ENCODE measurements at regions not wholly inside any gene's neighbourhood (a gene's known extent, or its start where the extent isn't known, plus 50 kb on each side); places are given as distances from the start of the nearest gene placed in this dataset.

DNA sequence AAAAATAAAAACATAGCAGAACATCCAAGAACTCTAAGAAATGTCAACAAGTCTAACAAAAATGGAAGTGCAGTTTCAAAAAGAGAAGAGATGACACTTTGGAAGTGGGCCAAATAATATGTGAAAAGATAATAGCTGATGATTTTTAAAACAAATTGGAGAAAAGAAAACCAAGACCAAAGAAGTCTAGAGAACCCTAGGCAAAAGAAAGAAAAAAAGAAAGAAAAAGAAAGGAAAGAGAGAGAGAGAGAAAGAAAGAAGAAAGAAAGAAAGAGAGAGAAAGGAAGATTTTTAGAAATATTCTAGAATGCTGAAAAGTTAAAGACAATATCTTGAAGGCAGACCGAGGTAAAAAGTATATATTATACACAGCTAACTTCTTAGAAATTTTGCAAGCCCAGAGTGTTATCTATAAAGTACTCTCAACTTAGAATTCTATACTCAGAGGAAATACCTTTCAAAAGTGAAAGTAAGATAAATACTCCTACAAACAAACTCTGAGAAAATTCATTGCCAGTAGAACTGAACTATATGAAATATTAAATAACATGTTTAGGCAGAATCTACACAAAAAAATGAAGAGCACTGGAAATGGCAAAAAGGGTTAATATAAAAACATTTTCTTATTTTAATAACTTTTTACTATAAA, 138.7 kb upstream of the SMIM30 start:
- no peak overlapping the region for H3K4me3 ChIP-seq
- no peaks in the 10 kb centered on the region for H3K9me2 ChIP-seq (replicated peaks; ENCODE audit: insufficient read depth)
- no peak overlapping the region for H3K27ac ChIP-seq
- no peaks in the 10 kb centered on the region for H3K27me3 ChIP-seq
- no peaks in the 10 kb centered on the region for H3K4me1 ChIP-seq (ENCODE audit: insufficient read depth)
- no peak overlapping the region for H3K4me2 ChIP-seq
- no peaks in the 10 kb centered on the region for H3K36me3 ChIP-seq (replicated peaks; ENCODE audit: insufficient read depth, low read depth)
- H4K20me1 ChIP-seq (ENCODE audit: insufficient read depth, poor library complexity, severe bottlenecking) = no peaks in the 10 kb centered on the region
- DNase-seq (ENCODE audit: low spot score) = no peak
- WGBS (ENCODE audit: low lambda C conversion rate, missing lambda C conversion rate) = 92% methylated on average over 1 of the region's 1 CpG
- no peaks in the 10 kb centered on the region for H3K9me3 ChIP-seq (ENCODE audit: low read depth)
- no peak for TF ChIP-seq EZH2phosphoT487 (IDR thresholded peaks at IDR 0.05; ENCODE audit: low read depth, severe bottlenecking, unreplicated experiment)
- TF ChIP-seq, protein P1, sequence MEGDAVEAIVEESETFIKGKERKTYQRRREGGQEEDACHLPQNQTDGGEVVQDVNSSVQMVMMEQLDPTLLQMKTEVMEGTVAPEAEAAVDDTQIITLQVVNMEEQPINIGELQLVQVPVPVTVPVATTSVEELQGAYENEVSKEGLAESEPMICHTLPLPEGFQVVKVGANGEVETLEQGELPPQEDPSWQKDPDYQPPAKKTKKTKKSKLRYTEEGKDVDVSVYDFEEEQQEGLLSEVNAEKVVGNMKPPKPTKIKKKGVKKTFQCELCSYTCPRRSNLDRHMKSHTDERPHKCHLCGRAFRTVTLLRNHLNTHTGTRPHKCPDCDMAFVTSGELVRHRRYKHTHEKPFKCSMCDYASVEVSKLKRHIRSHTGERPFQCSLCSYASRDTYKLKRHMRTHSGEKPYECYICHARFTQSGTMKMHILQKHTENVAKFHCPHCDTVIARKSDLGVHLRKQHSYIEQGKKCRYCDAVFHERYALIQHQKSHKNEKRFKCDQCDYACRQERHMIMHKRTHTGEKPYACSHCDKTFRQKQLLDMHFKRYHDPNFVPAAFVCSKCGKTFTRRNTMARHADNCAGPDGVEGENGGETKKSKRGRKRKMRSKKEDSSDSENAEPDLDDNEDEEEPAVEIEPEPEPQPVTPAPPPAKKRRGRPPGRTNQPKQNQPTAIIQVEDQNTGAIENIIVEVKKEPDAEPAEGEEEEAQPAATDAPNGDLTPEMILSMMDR (IDR thresholded peaks at IDR 0.05; ENCODE audit: poor library complexity) = no peak
- TF ChIP-seq EZH2 (IDR thresholded peaks at IDR 0.05; ENCODE audit: borderline replicate concordance) = no peak
- no peak overlapping the region for H2AFZ ChIP-seq
- H3K79me2 ChIP-seq = no peaks in the 10 kb centered on the region

DNA sequence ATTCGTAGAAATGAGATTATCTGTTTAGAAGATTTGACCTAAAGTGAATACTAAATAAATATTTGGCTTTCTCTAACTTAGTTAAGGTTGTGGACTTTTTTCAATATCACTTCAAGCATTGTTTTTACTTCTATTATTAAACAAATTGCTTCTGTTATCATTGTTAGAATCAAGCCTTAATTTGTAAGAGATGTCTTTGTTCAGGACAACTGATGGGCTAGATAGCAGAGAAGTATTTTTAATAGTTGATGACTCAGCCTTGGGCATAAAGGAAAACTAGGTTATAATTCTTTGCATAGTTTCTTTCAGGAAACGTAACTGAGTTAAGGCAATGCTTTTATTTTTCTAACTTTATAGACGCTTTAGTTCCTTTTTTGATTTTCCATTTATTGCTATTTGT, 128.8 kb upstream of the SMIM30 start:
- no peaks in the 10 kb centered on the region for H3K79me2 ChIP-seq
- H3K27me3 ChIP-seq = no peaks in the 10 kb centered on the region
- H3K4me1 ChIP-seq (ENCODE audit: insufficient read depth) = no peaks in the 10 kb centered on the region
- H3K9me3 ChIP-seq (ENCODE audit: low read depth) = no peaks in the 10 kb centered on the region
- no peak overlapping the region for H3K4me3 ChIP-seq
- H2AFZ ChIP-seq = no peak overlapping the region
- no peak overlapping the region for H3K27ac ChIP-seq
- H3K9me2 ChIP-seq (replicated peaks; ENCODE audit: insufficient read depth) = no peaks in the 10 kb centered on the region
- WGBS (ENCODE audit: low lambda C conversion rate, missing lambda C conversion rate) = 65% methylated on average over 3 of the region's 3 CpGs
- no peak for DNase-seq (ENCODE audit: low spot score)
- no peak overlapping the region for H3K4me2 ChIP-seq
- no peaks in the 10 kb centered on the region for H3K36me3 ChIP-seq (replicated peaks; ENCODE audit: insufficient read depth, low read depth)
- no peaks in the 10 kb centered on the region for H4K20me1 ChIP-seq (ENCODE audit: insufficient read depth, poor library complexity, severe bottlenecking)
- TF ChIP-seq EZH2phosphoT487 (IDR thresholded peaks at IDR 0.05; ENCODE audit: low read depth, severe bottlenecking, unreplicated experiment) = no peak
- TF ChIP-seq, protein P1 (IDR thresholded peaks at IDR 0.05; ENCODE audit: poor library complexity) = no peak
- TF ChIP-seq EZH2 (IDR thresholded peaks at IDR 0.05; ENCODE audit: borderline replicate concordance) = no peak

DNA sequence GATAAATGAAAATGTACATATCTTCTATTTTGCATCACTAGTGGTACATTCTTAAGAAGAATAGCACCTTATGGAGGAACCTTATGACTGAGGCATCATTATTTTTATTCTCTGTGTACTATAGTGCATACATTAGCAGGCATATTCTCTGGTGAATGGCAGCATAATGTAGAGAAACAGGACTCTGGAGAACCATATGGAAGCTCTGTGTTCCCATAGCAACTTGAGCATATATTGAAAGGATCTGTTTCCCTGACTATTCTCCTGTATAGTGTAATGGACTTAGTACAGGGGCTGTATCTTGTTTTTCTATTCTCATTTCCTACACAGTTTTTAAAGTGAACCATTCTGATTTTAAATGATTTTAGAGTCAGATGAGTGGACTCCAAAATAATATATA, 128.4 kb upstream of the SMIM30 start:
- Histone ChIP-seq H3K4me3 (no peak overlapping the region), H3K9me3 (ENCODE audit: low read depth) (no peaks in the 10 kb centered on the region)

More for the DNA sequence above, 128.4 kb upstream of the SMIM30 start:
- Histone ChIP-seq H3K4me2 (no peak overlapping the region), H3K9me2 (replicated peaks; ENCODE audit: insufficient read depth) (no peaks in the 10 kb centered on the region), H4K20me1 (ENCODE audit: insufficient read depth, poor library complexity, severe bottlenecking) (no peaks in the 10 kb centered on the region), H3K27ac (no peak overlapping the region), H3K79me2 (no peaks in the 10 kb centered on the region), H2AFZ (no peak overlapping the region), H3K4me1 (ENCODE audit: insufficient read depth) (no peaks in the 10 kb centered on the region), H3K27me3 (no peaks in the 10 kb centered on the region), H3K36me3 (replicated peaks; ENCODE audit: insufficient read depth, low read depth) (no peaks in the 10 kb centered on the region)
- TF ChIP-seq EZH2phosphoT487 (IDR thresholded peaks at IDR 0.05; ENCODE audit: low read depth, severe bottlenecking, unreplicated experiment) = no peak
- no peak for TF ChIP-seq EZH2 (IDR thresholded peaks at IDR 0.05; ENCODE audit: borderline replicate concordance)
- TF ChIP-seq, protein P1 (IDR thresholded peaks at IDR 0.05; ENCODE audit: poor library complexity) = no peak
- no peak for DNase-seq (ENCODE audit: low spot score)
